Naive thymus-derived CD4-positive, alpha-beta T cell (primary cell): ENCODE measurements at regions not wholly inside any gene's neighbourhood (a gene's known extent, or its start where the extent isn't known, plus 50 kb on each side); places are given as distances from the start of the nearest gene placed in this dataset.
A peak's percentile ranks its signal among the peaks of the same experiment; 100 is the strongest.

Experiments
- ATAC-seq: fragments of 150-1000 bp; cut with Tn5 transposase; 2 replicates; pipeline ENCODE4 v1.10.0; 2021; ENCODE audit warnings: mild to moderate bottlenecking, moderate library complexity
- CTCF ChIA-PET: fragments of 350-600 bp; sonication (Branson Sonifier 250); formaldehyde crosslinking; loops from one replicate; lab custom pipeline; 2021; ENCODE audit warnings: antibody characterized with exemption; lab: Charles Lee
- POLR2A ChIA-PET: fragments of 350-600 bp; sonication (Branson Sonifier 250); formaldehyde crosslinking; loops from one replicate; lab custom pipeline; 2021; ENCODE audit warnings: antibody characterized with exemption, inconsistent platforms; lab: Charles Lee
- DNase-seq, 9 donors: peaks; one replicate each; pipeline versions ENCODE4 v3.0.0 to v3.0.0-alpha.2; 2020 to 2022; ENCODE audit warnings: mixed read lengths in 1 of 9
- H3K27ac ChIP-seq: one replicate; pipeline ENCODE4 v1.7.0; 2013; ENCODE audit warnings: mild to moderate bottlenecking, low read depth, low read length, moderate library complexity
- H3K27me3 ChIP-seq, 2 donors: one replicate each; pipeline ENCODE4 v1.7.0; 2013; ENCODE audit warnings: low read length in 2 of 2, mild to moderate bottlenecking in 2 of 2, moderate library complexity in 2 of 2; ENCODE audit not compliant: control insufficient read depth in 2 of 2, insufficient read depth in 2 of 2
- H3K36me3 ChIP-seq, 3 experiments: 1 replicate in 2 of 3; 2 replicates in 1 of 3; pipeline ENCODE4 v1.7.0; 2013; ENCODE audit warnings: low read length in 3 of 3, mild to moderate bottlenecking in 3 of 3, moderate library complexity in 1 of 3; ENCODE audit not compliant: insufficient read depth in 3 of 3, control insufficient read depth in 2 of 3
- H3K4me1 ChIP-seq, 2 donors: one replicate each; pipeline ENCODE4 v1.7.0; 2013; ENCODE audit warnings: low read length in 2 of 2, mild to moderate bottlenecking in 2 of 2, moderate library complexity in 1 of 2; ENCODE audit not compliant: control insufficient read depth in 2 of 2, insufficient read depth in 2 of 2
- H3K4me3 ChIP-seq: 2 replicates; pipeline ENCODE4 v1.7.0; 2013; ENCODE audit warnings: mild to moderate bottlenecking, low read length
- H3K9me3 ChIP-seq, 3 experiments: 1 replicate in 2 of 3; 2 replicates in 1 of 3; pipeline ENCODE4 v1.7.0; 2013; ENCODE audit warnings: low read length in 3 of 3; ENCODE audit not compliant: control insufficient read depth in 2 of 3
- H3K27ac Mint-ChIP-seq, 9 donors: one replicate each; pipeline ENCODE4 v1.8.0; 2020 to 2022; ENCODE audit warnings: mixed read lengths in 9 of 9, mild to moderate bottlenecking in 8 of 9, moderate library complexity in 5 of 9, inconsistent platforms in 2 of 9
- H3K27me3 Mint-ChIP-seq, 5 donors: one replicate each; pipeline ENCODE4 v1.8.0; 2021 to 2022; ENCODE audit warnings: mixed read lengths in 5 of 5, mild to moderate bottlenecking in 1 of 5
- H3K36me3 Mint-ChIP-seq, 5 donors: one replicate each; pipeline ENCODE4 v1.8.0; 2020 to 2022; ENCODE audit warnings: mixed read lengths in 5 of 5, mild to moderate bottlenecking in 3 of 5, inconsistent platforms in 1 of 5
- H3K4me1 Mint-ChIP-seq, 7 donors: one replicate each; pipeline ENCODE4 v1.8.0; 2020 to 2022; ENCODE audit warnings: mixed read lengths in 7 of 7, mild to moderate bottlenecking in 3 of 7, inconsistent platforms in 1 of 7
- H3K4me3 Mint-ChIP-seq, 10 donors: one replicate each; pipeline ENCODE4 v1.8.0; 2020 to 2022; ENCODE audit warnings: mild to moderate bottlenecking in 10 of 10, mixed read lengths in 10 of 10, moderate library complexity in 6 of 10, inconsistent platforms in 2 of 10
- H3K9me3 Mint-ChIP-seq, 11 donors: one replicate each; pipeline ENCODE4 v1.8.0; 2020 to 2022; ENCODE audit warnings: mixed read lengths in 11 of 11, mild to moderate bottlenecking in 4 of 11, inconsistent platforms in 1 of 11, moderate library complexity in 1 of 11
- intact Hi-C, 2 donors: fragments of 100-400 bp; cut with micrococcal nuclease; formaldehyde crosslinking; loops; one replicate each; pipeline ENCODE4 v1.15.1; 2023

DNA sequence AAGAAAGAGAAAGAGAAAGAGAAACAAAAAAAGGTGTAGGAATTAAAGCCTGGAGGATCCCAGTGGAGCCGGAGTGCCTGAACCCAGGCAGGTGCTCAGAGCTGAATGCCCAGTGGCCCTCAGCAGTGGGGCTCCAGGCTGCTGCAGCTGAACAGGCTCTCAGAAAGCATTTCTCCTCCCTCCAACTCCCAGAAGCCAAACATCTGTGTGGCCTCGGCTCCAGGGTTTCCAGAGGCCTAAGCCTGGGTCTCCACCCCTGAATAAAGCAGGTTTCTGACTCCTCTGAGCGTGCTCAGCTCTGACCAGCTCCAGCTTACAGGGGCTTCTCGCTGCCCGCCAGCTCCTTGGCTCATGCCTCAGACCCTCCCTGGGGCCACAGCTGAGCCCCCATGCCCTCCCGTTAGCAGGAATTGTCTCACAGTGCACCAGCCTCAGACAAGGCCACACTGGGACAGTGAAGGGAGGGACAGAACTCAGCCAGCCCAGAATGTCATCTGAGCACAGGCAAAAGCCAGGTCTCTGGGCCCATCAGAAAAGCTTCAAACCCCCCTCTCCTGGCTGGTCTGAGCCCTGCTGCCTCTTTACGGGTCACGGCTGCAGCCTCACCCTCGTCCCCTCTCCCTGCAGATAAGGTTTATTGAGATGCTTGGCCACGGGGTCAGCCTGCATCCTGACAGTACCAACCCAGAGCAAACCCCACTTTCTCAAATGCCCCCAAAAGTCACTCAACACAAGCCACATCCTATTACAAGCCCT, 114.4 kb upstream of the PPP1R26 start:
- no peaks in the 10 kb centered on the region for H3K4me1 ChIP-seq
- DNase-seq: no peak
- Mint-ChIP-seq H3K4me3 (no peak overlapping the region), H3K36me3 (no peaks in the 10 kb centered on the region), H3K4me1 (peaks cover 0 to 11% (median 0%) of the 10 kb centered on the region in 7 donors), H3K27ac (peak overlapping the region in 1 of 9 donors; percentile 23), H3K9me3 (peaks cover 0 to 9% (median 0%) of the 10 kb centered on the region in 11 donors), H3K27me3 (peaks cover 0 to 4% (median 0%) of the 10 kb centered on the region in 5 donors)
- no peak overlapping the region for H3K4me3 ChIP-seq
- POLR2A ChIA-PET: no interaction called here
- no peak overlapping the region for H3K27ac ChIP-seq
- ATAC-seq: no peak
- H3K27me3 ChIP-seq: no peaks in the 10 kb centered on the region
- CTCF ChIA-PET: no interaction called here
- no peaks in the 10 kb centered on the region for H3K9me3 ChIP-seq
- intact Hi-C loops: no loop called here
- no peaks in the 10 kb centered on the region for H3K36me3 ChIP-seq

DNA sequence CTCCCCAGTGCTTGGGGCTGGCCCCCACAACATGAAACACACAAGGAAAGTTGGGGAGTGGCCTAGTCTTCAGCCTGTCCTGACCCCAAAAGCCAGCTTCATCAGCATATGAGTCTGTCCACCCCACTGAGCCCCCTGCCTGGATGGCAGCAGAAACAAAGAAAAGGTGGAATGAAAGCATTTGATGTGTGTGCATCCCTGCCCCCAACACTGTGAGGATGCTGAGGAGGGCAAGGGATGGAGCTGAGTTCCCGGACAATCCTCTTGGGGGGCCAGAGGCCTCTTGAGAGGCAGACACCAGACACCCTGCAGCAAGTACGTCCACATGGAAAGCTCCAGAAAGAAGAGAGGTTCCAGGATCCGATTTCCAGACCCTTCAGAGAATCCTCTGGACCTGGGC, 113.5 kb upstream of the PPP1R26 start:
- Mint-ChIP-seq H3K4me1 (peaks cover 0 to 4% (median 0%) of the 10 kb centered on the region in 7 donors), H3K27me3 (peaks cover 0 to 4% (median 0%) of the 10 kb centered on the region in 5 donors), H3K36me3 (no peaks in the 10 kb centered on the region), H3K9me3 (peaks cover 0 to 9% (median 0%) of the 10 kb centered on the region in 11 donors), H3K27ac (no peak overlapping the region), H3K4me3 (no peak overlapping the region)
- Histone ChIP-seq H3K27me3 (no peaks in the 10 kb centered on the region), H3K9me3 (no peaks in the 10 kb centered on the region), H3K4me1 (no peaks in the 10 kb centered on the region), H3K27ac (no peak overlapping the region), H3K36me3 (no peaks in the 10 kb centered on the region), H3K4me3 (no peak overlapping the region)
- ATAC-seq (no peak), DNase-seq (no peak)
- ChIA-PET POLR2A (no interaction called here), CTCF (no interaction called here)
- intact Hi-C loops: no loop called here

DNA sequence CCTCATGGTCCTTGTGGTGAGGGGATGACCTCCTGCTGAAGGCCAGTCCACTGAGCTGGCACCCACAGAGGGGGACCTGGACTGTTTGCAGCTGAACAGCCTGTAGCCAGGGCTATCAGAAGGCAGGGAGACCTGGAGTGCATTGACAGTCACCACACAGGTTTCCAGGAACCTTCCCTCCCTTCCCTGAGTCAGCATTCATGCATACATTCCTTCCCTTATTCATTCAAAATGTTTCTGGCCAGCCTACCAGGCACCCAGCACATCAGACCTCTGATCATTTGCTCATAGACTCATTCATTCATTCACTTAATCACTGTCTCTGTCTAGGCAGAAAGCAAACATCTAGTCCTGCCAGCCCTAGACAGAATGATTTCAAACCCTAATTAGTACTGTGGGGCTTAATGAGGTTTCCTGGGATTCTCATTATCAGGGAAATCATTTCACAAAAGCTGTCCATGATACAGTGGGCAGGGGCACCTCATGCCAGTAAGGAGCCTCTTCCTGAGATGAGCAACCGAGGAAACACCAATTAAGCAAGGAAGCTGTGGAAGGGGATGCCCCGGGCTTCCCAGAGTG, 110.1 kb upstream of the PPP1R26 start:
- H3K9me3 Mint-ChIP-seq: no peaks in the 10 kb centered on the region
- no peak overlapping the region for H3K27ac ChIP-seq
- H3K4me1 Mint-ChIP-seq: no peaks in the 10 kb centered on the region
- intact Hi-C loops: no loop called here
- peaks cover 0 to 9% (median 0%) of the 10 kb centered on the region in 5 donors for H3K27me3 Mint-ChIP-seq
- no peaks in the 10 kb centered on the region for H3K27me3 ChIP-seq
- no peak overlapping the region for H3K4me3 ChIP-seq
- H3K36me3 ChIP-seq: no peaks in the 10 kb centered on the region
- ChIA-PET CTCF (no interaction called here), POLR2A (no interaction called here)
- DNase-seq: no peak
- no peak for ATAC-seq
- no peak overlapping the region for H3K4me3 Mint-ChIP-seq
- no peaks in the 10 kb centered on the region for H3K9me3 ChIP-seq
- H3K4me1 ChIP-seq: no peaks in the 10 kb centered on the region
- no peaks in the 10 kb centered on the region for H3K36me3 Mint-ChIP-seq
- no peak overlapping the region for H3K27ac Mint-ChIP-seq

GRCh38 chr9:135370411-135371375, 108.9 kb upstream of the PPP1R26 start:
- no peaks in the 10 kb centered on the region for H3K9me3 Mint-ChIP-seq
- no peak overlapping the region for H3K4me3 Mint-ChIP-seq
- POLR2A ChIA-PET: no interaction called here

DNA sequence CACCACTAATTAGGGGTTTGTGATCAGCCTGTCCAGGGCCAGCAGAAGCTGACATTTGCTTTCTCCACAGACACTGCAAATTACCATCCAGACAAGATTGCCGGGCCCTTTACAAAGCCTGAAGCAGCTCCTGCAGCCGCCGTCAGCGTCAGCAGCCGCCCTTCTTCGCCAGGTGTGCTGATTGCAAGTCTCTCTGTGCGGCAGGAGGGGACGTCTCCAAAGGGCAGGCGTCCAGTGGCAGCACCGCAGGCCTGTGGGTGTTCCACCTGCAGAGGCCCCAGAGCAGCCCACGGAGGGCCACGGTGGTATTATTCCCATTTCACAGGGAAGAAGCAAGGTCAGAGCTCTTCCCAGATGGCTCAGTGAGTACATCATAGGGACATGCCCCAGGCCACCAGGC, 108.0 kb upstream of the PPP1R26 start:
- Histone ChIP-seq H3K36me3 (no peaks in the 10 kb centered on the region), H3K4me3 (no peak overlapping the region), H3K27ac (no peak overlapping the region), H3K4me1 (no peaks in the 10 kb centered on the region), H3K9me3 (no peaks in the 10 kb centered on the region), H3K27me3 (no peaks in the 10 kb centered on the region)
- Mint-ChIP-seq H3K9me3 (no peaks in the 10 kb centered on the region), H3K4me1 (no peaks in the 10 kb centered on the region), H3K36me3 (no peaks in the 10 kb centered on the region), H3K27ac (no peak overlapping the region), H3K4me3 (no peak overlapping the region), H3K27me3 (peaks cover 0 to 10% (median 0%) of the 10 kb centered on the region in 5 donors)
- CTCF ChIA-PET: no interaction called here
- POLR2A ChIA-PET: no interaction called here
- intact Hi-C loops: no loop called here
- DNase-seq: no peak
- no peak for ATAC-seq

More at GRCh38 chr9:135370411-135371375, 108.9 kb upstream of the PPP1R26 start:
- H3K36me3 ChIP-seq: no peaks in the 10 kb centered on the region
- DNase-seq (no peak), ATAC-seq (no peak)
- Mint-ChIP-seq H3K27me3 (peaks cover 0 to 10% (median 0%) of the 10 kb centered on the region in 5 donors), H3K27ac (no peak overlapping the region), H3K4me1 (no peaks in the 10 kb centered on the region), H3K36me3 (no peaks in the 10 kb centered on the region)
- intact Hi-C loops: no loop called here
- H3K4me3 ChIP-seq: no peak overlapping the region
- no peaks in the 10 kb centered on the region for H3K9me3 ChIP-seq
- H3K27me3 ChIP-seq: no peaks in the 10 kb centered on the region
- CTCF ChIA-PET: no interaction called here
- H3K4me1 ChIP-seq: no peaks in the 10 kb centered on the region
- H3K27ac ChIP-seq: no peak overlapping the region

DNA sequence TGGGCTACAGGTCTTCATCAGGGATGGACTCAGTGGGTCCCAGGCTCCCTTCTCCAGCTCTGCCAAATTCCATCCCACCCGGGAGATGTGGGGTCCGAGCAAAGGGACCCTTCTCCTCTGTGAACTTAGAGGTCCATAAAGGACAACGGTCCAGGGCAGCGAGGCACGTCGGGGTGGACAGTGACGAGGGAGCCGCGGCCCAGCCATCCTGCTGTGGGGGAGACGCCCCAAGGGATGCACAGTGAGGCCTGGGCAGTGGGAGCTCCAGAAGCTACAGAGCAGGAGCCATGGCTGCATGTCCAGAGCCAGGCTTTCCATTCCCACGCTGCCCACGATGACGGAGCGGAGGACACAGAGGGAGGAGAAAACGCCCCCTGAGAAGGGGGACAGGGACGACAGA, 107.5 kb upstream of the PPP1R26 start:
- H3K36me3 ChIP-seq: no peaks in the 10 kb centered on the region
- DNase-seq: no peak
- no peak for ATAC-seq
- Mint-ChIP-seq H3K27ac (no peak overlapping the region), H3K36me3 (no peaks in the 10 kb centered on the region), H3K4me3 (no peak overlapping the region), H3K4me1 (no peaks in the 10 kb centered on the region), H3K27me3 (peaks cover 0 to 10% (median 0%) of the 10 kb centered on the region in 5 donors), H3K9me3 (no peaks in the 10 kb centered on the region)
- H3K27ac ChIP-seq: no peak overlapping the region
- H3K27me3 ChIP-seq: no peaks in the 10 kb centered on the region
- H3K4me1 ChIP-seq: no peaks in the 10 kb centered on the region
- ChIA-PET CTCF (no interaction called here), POLR2A (no interaction called here)
- H3K4me3 ChIP-seq: no peak overlapping the region
- H3K9me3 ChIP-seq: no peaks in the 10 kb centered on the region
- intact Hi-C loops: no loop called here
